ENCODE measurements at regions not wholly inside any gene's neighbourhood (a gene's known extent, or its start where the extent isn't known, plus 50 kb on each side); places are given as distances from the start of the nearest gene placed in this dataset.
"Not testable (repeated sequence)": the region's sequence is repeated elsewhere in the genome, so short reads cannot be mapped to it uniquely, and the experiment has no call there.

- Histone ChIP-seq H3K4me1 (no peaks in the 10 kb centered on the region), H3K4me3 (no peak overlapping the region), H3K27me3 (no peaks in the 10 kb centered on the region), H3K36me3 (no peaks in the 10 kb centered on the region), H3K27ac (no peak overlapping the region), H3K9me3 (replicated peaks) (no peaks in the 10 kb centered on the region)
- DNase-seq: no peak
These were observed 569.2 kb downstream of the STK39 start for GRCh38 chr2:167678158-167678557.

- no peaks in the 10 kb centered on the region for H3K27me3 ChIP-seq
- no peak overlapping the region for H3K27ac ChIP-seq
- H3K9me3 ChIP-seq (replicated peaks): no peaks in the 10 kb centered on the region; the same call in 1 of the 2 replicates
- no peaks in the 10 kb centered on the region for H3K36me3 ChIP-seq
- no peak overlapping the region for H3K4me3 ChIP-seq
- no peaks in the 10 kb centered on the region for H3K4me1 ChIP-seq
- no peak for DNase-seq
These were observed 571.5 kb downstream of the STK39 start for GRCh38 chr2:167675906-167676305.

GRCh38 chr2:167670588-167670987 lies 576.8 kb downstream of the STK39 start:
- Histone ChIP-seq H3K27me3 (no peaks in the 10 kb centered on the region), H3K4me3 (no peak overlapping the region), H3K36me3 (no peaks in the 10 kb centered on the region), H3K9me3 (replicated peaks) (peaks cover 6% of the 10 kb centered on the region), H3K4me1 (no peaks in the 10 kb centered on the region), H3K27ac (no peak overlapping the region)
- DNase-seq: no peak

GRCh38 chr2:167653131-167653530 lies 594.3 kb downstream of the STK39 start:
- Histone ChIP-seq H3K36me3 (no peaks in the 10 kb centered on the region), H3K4me3 (no peak overlapping the region), H3K9me3 (replicated peaks) (no peaks in the 10 kb centered on the region), H3K4me1 (no peaks in the 10 kb centered on the region; the same call in 1 of the 2 replicates), H3K27ac (no peak overlapping the region), H3K27me3 (no peaks in the 10 kb centered on the region)
- DNase-seq: no peak

- Histone ChIP-seq H3K27ac (no peak overlapping the region), H3K4me3 (no peak overlapping the region), H3K9me3 (replicated peaks) (no peaks in the 10 kb centered on the region), H3K4me1 (no peaks in the 10 kb centered on the region; the same call in 1 of the 2 replicates), H3K27me3 (no peaks in the 10 kb centered on the region), H3K36me3 (no peaks in the 10 kb centered on the region)
- no peak for DNase-seq
These were observed 595.0 kb downstream of the STK39 start for GRCh38 chr2:167652401-167652800.

GRCh38 chr2:167651406-167652151 lies 595.8 kb downstream of the STK39 start:
- H3K27ac ChIP-seq: no peak overlapping the region
- no peak for DNase-seq
- no peaks in the 10 kb centered on the region; the same call in 1 of the 2 replicates for H3K4me1 ChIP-seq
- no peaks in the 10 kb centered on the region for H3K36me3 ChIP-seq
- H3K4me3 ChIP-seq: no peak overlapping the region
- H3K9me3 ChIP-seq (replicated peaks): no peaks in the 10 kb centered on the region
- no peaks in the 10 kb centered on the region for H3K27me3 ChIP-seq

- H3K27ac ChIP-seq: no peak overlapping the region
- no peaks in the 10 kb centered on the region for H3K9me3 ChIP-seq (replicated peaks)
- H3K36me3 ChIP-seq: no peaks in the 10 kb centered on the region
- DNase-seq: no peak
- no peak overlapping the region for H3K4me3 ChIP-seq
- no peaks in the 10 kb centered on the region for H3K4me1 ChIP-seq
- H3K27me3 ChIP-seq: no peaks in the 10 kb centered on the region
These were observed 600.8 kb downstream of the STK39 start for GRCh38 chr2:167646557-167646956.

GRCh38 chr2:167640096-167640495 lies 607.3 kb downstream of the STK39 start:
- H3K4me1 ChIP-seq: no peaks in the 10 kb centered on the region
- no peak overlapping the region for H3K4me3 ChIP-seq
- no peak overlapping the region for H3K27ac ChIP-seq
- no peak for DNase-seq
- no peaks in the 10 kb centered on the region for H3K36me3 ChIP-seq
- no peaks in the 10 kb centered on the region for H3K9me3 ChIP-seq (replicated peaks)
- no peaks in the 10 kb centered on the region for H3K27me3 ChIP-seq

GRCh38 chr2:167637741-167638140 lies 609.7 kb downstream of the STK39 start:
- Histone ChIP-seq H3K36me3 (no peaks in the 10 kb centered on the region), H3K4me1 (no peaks in the 10 kb centered on the region), H3K9me3 (replicated peaks) (no peaks in the 10 kb centered on the region), H3K27ac (no peak overlapping the region), H3K27me3 (no peaks in the 10 kb centered on the region), H3K4me3 (no peak overlapping the region)
- DNase-seq: no peak

GRCh38 chr2:167632271-167632670 lies 615.1 kb downstream of the STK39 start:
- H3K27me3 ChIP-seq; H3K9me3 ChIP-seq (replicated peaks); H3K36me3 ChIP-seq; H3K27ac ChIP-seq; DNase-seq; H3K4me3 ChIP-seq; H3K4me1 ChIP-seq: not testable (repeated sequence)

GRCh38 chr2:167626961-167627360 lies 620.4 kb downstream of the STK39 start:
- Histone ChIP-seq H3K36me3 (no peaks in the 10 kb centered on the region), H3K27me3 (no peaks in the 10 kb centered on the region), H3K9me3 (replicated peaks) (no peaks in the 10 kb centered on the region), H3K4me1 (no peaks in the 10 kb centered on the region), H3K27ac (no peak overlapping the region), H3K4me3 (no peak overlapping the region)
- DNase-seq: no peak

- Histone ChIP-seq H3K9me3 (replicated peaks) (no peaks in the 10 kb centered on the region), H3K36me3 (no peaks in the 10 kb centered on the region), H3K27ac (no peak overlapping the region), H3K4me1 (no peaks in the 10 kb centered on the region), H3K4me3 (no peak overlapping the region), H3K27me3 (no peaks in the 10 kb centered on the region)
- DNase-seq: no peak
These were observed 621.1 kb downstream of the STK39 start for GRCh38 chr2:167626301-167626700.

GRCh38 chr2:167616997-167617396 lies 630.4 kb downstream of the STK39 start:
- Histone ChIP-seq H3K27ac (no peak overlapping the region), H3K9me3 (replicated peaks) (no peaks in the 10 kb centered on the region), H3K27me3 (no peaks in the 10 kb centered on the region), H3K4me1 (no peaks in the 10 kb centered on the region), H3K36me3 (no peaks in the 10 kb centered on the region), H3K4me3 (no peak overlapping the region)
- DNase-seq: no peak

- no peak for DNase-seq
- no peaks in the 10 kb centered on the region for H3K27me3 ChIP-seq
- no peak overlapping the region for H3K4me3 ChIP-seq
- no peaks in the 10 kb centered on the region for H3K4me1 ChIP-seq
- H3K9me3 ChIP-seq (replicated peaks): no peaks in the 10 kb centered on the region
- no peak overlapping the region for H3K27ac ChIP-seq
- no peaks in the 10 kb centered on the region for H3K36me3 ChIP-seq
These were observed 633.9 kb downstream of the STK39 start for GRCh38 chr2:167613471-167613870.

GRCh38 chr2:167608487-167608886 lies 638.9 kb downstream of the STK39 start:
- H3K9me3 ChIP-seq (replicated peaks): no peaks in the 10 kb centered on the region
- H3K4me1 ChIP-seq: no peaks in the 10 kb centered on the region
- H3K4me3 ChIP-seq: no peak overlapping the region
- H3K36me3 ChIP-seq: no peaks in the 10 kb centered on the region
- H3K27me3 ChIP-seq: no peaks in the 10 kb centered on the region
- H3K27ac ChIP-seq: no peak overlapping the region
- DNase-seq: no peak

GRCh38 chr2:167607731-167608130 lies 639.7 kb downstream of the STK39 start:
- Histone ChIP-seq H3K4me3 (no peak overlapping the region), H3K9me3 (replicated peaks) (no peaks in the 10 kb centered on the region), H3K27ac (no peak overlapping the region), H3K36me3 (no peaks in the 10 kb centered on the region), H3K27me3 (no peaks in the 10 kb centered on the region), H3K4me1 (no peaks in the 10 kb centered on the region)
- no peak for DNase-seq

Measured in SJCRH30 (cell line).